ENCODE measurements at regions not wholly inside any gene's neighbourhood (a gene's known extent, or its start where the extent isn't known, plus 50 kb on each side); places are given as distances from the start of the nearest gene placed in this dataset.

DNA sequence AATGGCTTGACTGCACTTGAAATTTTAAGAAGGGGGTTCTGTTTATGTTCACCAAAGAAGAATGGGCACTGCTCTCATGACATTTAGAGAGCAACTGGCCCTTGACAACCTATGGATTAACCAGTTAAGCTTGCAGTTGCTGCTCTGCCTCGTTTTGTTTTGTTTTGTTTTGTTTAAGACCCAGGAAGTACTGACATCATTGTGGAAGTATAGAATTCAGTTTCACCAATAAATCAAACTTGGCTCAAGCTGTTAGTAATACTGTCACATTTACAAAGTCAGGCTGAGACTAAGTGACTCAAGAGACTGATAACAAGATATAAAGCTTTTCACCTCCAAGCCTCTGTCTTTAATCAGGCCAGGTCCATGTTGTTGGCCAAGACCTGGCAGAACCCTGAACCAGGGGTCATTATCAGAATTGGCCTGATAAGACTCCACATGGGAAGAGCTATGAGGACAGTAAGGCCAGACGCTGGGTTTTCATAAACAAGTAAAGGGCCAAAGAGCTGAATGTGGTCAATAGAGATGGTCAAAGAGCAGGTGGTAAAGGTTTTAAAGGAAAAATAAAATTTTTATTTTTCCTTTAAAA is 99.4 kb upstream of the VGLL2 start:
- DNase-seq = no peak
- no peak overlapping the region for H3K4me3 ChIP-seq
- no peaks in the 10 kb centered on the region for H3K36me3 ChIP-seq
- H3K4me1 ChIP-seq = peaks cover 22% of the 10 kb centered on the region
- no peak for TF ChIP-seq CTCF (IDR thresholded peaks at IDR 0.05; ENCODE audit: borderline replicate concordance)
- peaks cover 4% of the 10 kb centered on the region for H3K9me3 ChIP-seq (replicated peaks)
- no peaks in the 10 kb centered on the region for H3K27me3 ChIP-seq (ENCODE audit: low read depth)
- no peak overlapping the region for H3K27ac ChIP-seq (replicated peaks)
- intact Hi-C loops (cut with micrococcal nuclease) = no loop called here

- no peak overlapping the region for H3K4me3 ChIP-seq
- no peak for DNase-seq
- no peak for TF ChIP-seq CTCF (IDR thresholded peaks at IDR 0.05; ENCODE audit: borderline replicate concordance)
- H3K4me1 ChIP-seq = peaks cover 22% of the 10 kb centered on the region
- peaks cover 20% of the 10 kb centered on the region for H3K9me3 ChIP-seq (replicated peaks)
- H3K27me3 ChIP-seq (ENCODE audit: low read depth) = no peaks in the 10 kb centered on the region
- no peaks in the 10 kb centered on the region for H3K36me3 ChIP-seq
- H3K27ac ChIP-seq (replicated peaks) = no peak overlapping the region
- intact Hi-C loops (cut with micrococcal nuclease) = no loop called here
Observed at GRCh38 chr6:117167520-117168271, 97.7 kb upstream of the VGLL2 start.

DNA sequence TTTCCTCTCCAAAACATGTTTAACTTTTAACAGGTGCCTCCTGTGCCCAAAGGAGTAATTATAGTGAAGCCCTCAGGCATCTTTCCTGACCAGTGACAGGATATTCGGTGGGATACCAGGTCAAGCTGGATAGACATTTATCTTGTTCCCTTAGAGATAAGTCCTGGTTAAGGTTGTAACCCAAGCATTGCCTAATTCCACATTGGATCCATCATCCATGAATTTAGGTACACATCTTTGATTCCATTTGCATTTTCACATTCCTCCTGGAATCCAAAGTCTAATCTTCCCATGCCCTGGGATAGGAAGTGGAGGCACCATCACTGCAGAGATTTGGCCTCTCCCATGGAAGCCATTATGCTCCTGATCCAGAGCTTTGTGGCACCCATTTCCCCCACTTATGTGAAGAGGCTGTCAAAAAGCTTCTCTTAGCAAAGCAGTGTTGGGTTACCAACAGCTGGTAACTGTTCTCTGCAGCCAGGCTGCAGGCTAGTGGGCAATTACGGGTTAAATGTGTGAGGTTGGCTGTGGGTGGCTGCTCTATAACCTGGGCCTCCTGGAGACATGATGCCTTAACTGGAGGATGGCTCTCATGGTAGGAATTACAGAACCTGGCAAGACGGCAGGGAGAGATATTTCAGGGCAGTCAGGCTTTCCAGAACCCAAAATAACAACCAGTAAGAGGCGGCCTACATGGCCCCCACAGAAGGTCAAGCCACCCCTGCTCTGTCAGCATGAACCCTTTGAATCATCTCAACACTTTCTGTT is 96.9 kb upstream of the VGLL2 start:
- Histone ChIP-seq H3K4me3 (no peak overlapping the region), H3K27me3 (ENCODE audit: low read depth) (no peaks in the 10 kb centered on the region), H3K36me3 (no peaks in the 10 kb centered on the region), H3K4me1 (peaks cover 22% of the 10 kb centered on the region), H3K9me3 (replicated peaks) (peaks cover 25% of the 10 kb centered on the region), H3K27ac (replicated peaks) (no peak overlapping the region)
- TF ChIP-seq CTCF (IDR thresholded peaks at IDR 0.05; ENCODE audit: borderline replicate concordance) = no peak
- no peak for DNase-seq
- intact Hi-C loops (cut with micrococcal nuclease) = no loop called here

- no peak for DNase-seq
- Histone ChIP-seq H3K27ac (replicated peaks) (no peak overlapping the region), H3K36me3 (no peaks in the 10 kb centered on the region), H3K4me1 (peaks cover 22% of the 10 kb centered on the region), H3K27me3 (ENCODE audit: low read depth) (no peaks in the 10 kb centered on the region), H3K4me3 (no peak overlapping the region), H3K9me3 (replicated peaks) (peaks cover 25% of the 10 kb centered on the region)
- intact Hi-C loops (cut with micrococcal nuclease) = no loop called here
- no peak for TF ChIP-seq CTCF (IDR thresholded peaks at IDR 0.05; ENCODE audit: borderline replicate concordance)
Observed at GRCh38 chr6:117169064-117169665, 96.2 kb upstream of the VGLL2 start.

- Histone ChIP-seq H3K27ac (replicated peaks) (no peak overlapping the region), H3K27me3 (ENCODE audit: low read depth) (no peaks in the 10 kb centered on the region), H3K36me3 (no peaks in the 10 kb centered on the region), H3K4me1 (peaks cover 22% of the 10 kb centered on the region), H3K9me3 (replicated peaks) (peaks cover 25% of the 10 kb centered on the region), H3K4me3 (no peak overlapping the region)
- intact Hi-C loops (cut with micrococcal nuclease) = no loop called here
- no peak for DNase-seq
- TF ChIP-seq CTCF (IDR thresholded peaks at IDR 0.05; ENCODE audit: borderline replicate concordance) = no peak
Observed at GRCh38 chr6:117169781-117170281, 95.5 kb upstream of the VGLL2 start.

Data from left ventricle myocardium inferior (tissue), 1 donor.